Kidney (tissue), 13 donors: ENCODE measurements at regions not wholly inside any gene's neighbourhood (a gene's known extent, or its start where the extent isn't known, plus 50 kb on each side); places are given as distances from the start of the nearest gene placed in this dataset.

Experiments
- DNase-seq, 5 donors: peaks; one replicate each; pipeline ENCODE4 v3.0.0-alpha.2; 2013 to 2020
- FAIRE-seq: peaks from 2 replicates; lab custom pipeline; 2012; peaks lifted over from hg19 to GRCh38; lab: Jason Lieb, UNC
- H3K27ac ChIP-seq, 2 donors: one replicate each; pipeline ENCODE4 v1.7.0; 2013; ENCODE audit warnings: low read depth in 2 of 2, low read length in 2 of 2, inconsistent platforms in 1 of 2
- H3K27me3 ChIP-seq: one replicate; pipeline ENCODE4 v1.7.1; 2013; ENCODE audit warnings: low read length, inconsistent platforms; ENCODE audit not compliant: control insufficient read depth, insufficient read depth
- H3K36me3 ChIP-seq, 3 donors: one replicate each; pipeline versions ENCODE4 v1.7.0 to v1.7.1; 2013; ENCODE audit warnings: low read length in 3 of 3, control low read depth in 1 of 3, inconsistent platforms in 1 of 3; ENCODE audit not compliant: insufficient read depth in 3 of 3, control insufficient read depth in 2 of 3
- H3K4me1 ChIP-seq, 3 donors: one replicate each; pipeline versions ENCODE4 v1.7.0 to v1.7.1; 2013; ENCODE audit warnings: low read length in 3 of 3, inconsistent platforms in 1 of 3, low read depth in 1 of 3; ENCODE audit not compliant: control insufficient read depth in 2 of 3, insufficient read depth in 2 of 3
- H3K4me3 ChIP-seq, 3 donors: one replicate each; pipeline versions ENCODE4 v1.7.0 to v1.8.1; 2013; ENCODE audit warnings: low read length in 3 of 3, control low read depth in 1 of 3, inconsistent platforms in 1 of 3
- H3K9ac ChIP-seq, 3 donors: one replicate each; pipeline versions ENCODE4 v1.7.0 to v1.7.1; 2013; ENCODE audit warnings: low read length in 3 of 3, control low read depth in 1 of 3, inconsistent platforms in 1 of 3
- H3K9me3 ChIP-seq, 3 donors: one replicate each; pipeline versions ENCODE4 v1.7.0 to v1.7.1; 2013; ENCODE audit warnings: low read length in 3 of 3, control low read depth in 1 of 3, inconsistent platforms in 1 of 3; ENCODE audit not compliant: control insufficient read depth in 2 of 3, insufficient read depth in 1 of 3
- intact Hi-C: fragments of 100-400 bp; cut with DNase I; formaldehyde crosslinking; loops from one replicate; pipeline ENCODE4 v1.11.1; 2022
- TF ChIP-seq, protein P1 (sequence below): IDR thresholded peaks from 3 replicates; pipeline ENCODE4 v1.5.1; 2012; ENCODE audit warnings: mild to moderate bottlenecking, moderate library complexity, borderline replicate concordance; ENCODE audit not compliant: insufficient read depth; ENCODE audit errors: extremely low read depth
- donor health status: control.
- donor health status: control.
- donor health status: control.
- donor health status: control.
- donor health status: control.
- donor health status: DM: yes; HTN: yes; CAD: no.
- donor health status: Normal renal cell carcinoma (clear cell type).

GRCh38 chr9:23563517-23563916 lies 262.5 kb downstream of the ELAVL2 start:
- Histone ChIP-seq H3K4me1 (no peaks in the 10 kb centered on the region), H3K27ac (no peak overlapping the region), H3K27me3 (no peaks in the 10 kb centered on the region), H3K9ac (no peak overlapping the region), H3K4me3 (no peak overlapping the region), H3K36me3 (no peaks in the 10 kb centered on the region), H3K9me3 (no peaks in the 10 kb centered on the region)
- DNase-seq, result no peak
- TF ChIP-seq, protein P1, sequence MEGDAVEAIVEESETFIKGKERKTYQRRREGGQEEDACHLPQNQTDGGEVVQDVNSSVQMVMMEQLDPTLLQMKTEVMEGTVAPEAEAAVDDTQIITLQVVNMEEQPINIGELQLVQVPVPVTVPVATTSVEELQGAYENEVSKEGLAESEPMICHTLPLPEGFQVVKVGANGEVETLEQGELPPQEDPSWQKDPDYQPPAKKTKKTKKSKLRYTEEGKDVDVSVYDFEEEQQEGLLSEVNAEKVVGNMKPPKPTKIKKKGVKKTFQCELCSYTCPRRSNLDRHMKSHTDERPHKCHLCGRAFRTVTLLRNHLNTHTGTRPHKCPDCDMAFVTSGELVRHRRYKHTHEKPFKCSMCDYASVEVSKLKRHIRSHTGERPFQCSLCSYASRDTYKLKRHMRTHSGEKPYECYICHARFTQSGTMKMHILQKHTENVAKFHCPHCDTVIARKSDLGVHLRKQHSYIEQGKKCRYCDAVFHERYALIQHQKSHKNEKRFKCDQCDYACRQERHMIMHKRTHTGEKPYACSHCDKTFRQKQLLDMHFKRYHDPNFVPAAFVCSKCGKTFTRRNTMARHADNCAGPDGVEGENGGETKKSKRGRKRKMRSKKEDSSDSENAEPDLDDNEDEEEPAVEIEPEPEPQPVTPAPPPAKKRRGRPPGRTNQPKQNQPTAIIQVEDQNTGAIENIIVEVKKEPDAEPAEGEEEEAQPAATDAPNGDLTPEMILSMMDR, result no peak
- intact Hi-C loops, result no loop called here
- no peak for FAIRE-seq

- H3K27ac ChIP-seq, result no peak overlapping the region
- intact Hi-C loops, result no loop called here
- no peak for FAIRE-seq
- H3K27me3 ChIP-seq, result no peaks in the 10 kb centered on the region
- no peaks in the 10 kb centered on the region for H3K36me3 ChIP-seq
- no peak overlapping the region for H3K9ac ChIP-seq
- H3K4me1 ChIP-seq, result no peaks in the 10 kb centered on the region
- H3K9me3 ChIP-seq, result no peaks in the 10 kb centered on the region
- TF ChIP-seq, protein P1, result no peak
- no peak overlapping the region for H3K4me3 ChIP-seq
- no peak for DNase-seq
These were observed 258.4 kb downstream of the ELAVL2 start for GRCh38 chr9:23567516-23568165.

- intact Hi-C loops, result no loop called here
- DNase-seq (no peak), FAIRE-seq (no peak)
- Histone ChIP-seq H3K4me1 (no peaks in the 10 kb centered on the region), H3K9me3 (no peaks in the 10 kb centered on the region), H3K36me3 (no peaks in the 10 kb centered on the region), H3K27ac (no peak overlapping the region), H3K9ac (no peak overlapping the region), H3K4me3 (no peak overlapping the region), H3K27me3 (no peaks in the 10 kb centered on the region)
- TF ChIP-seq, protein P1, result no peak
These were observed 254.5 kb downstream of the ELAVL2 start for GRCh38 chr9:23571414-23572104.
